C4-2B (cell line): ENCODE measurements at regions not wholly inside any gene's neighbourhood (a gene's known extent, or its start where the extent isn't known, plus 50 kb on each side); places are given as distances from the start of the nearest gene placed in this dataset.

ENCODE experiments used
- ZFX ChIP-seq: fragments of 450-650 bp; IDR thresholded peaks from 2 replicates; pipeline ENCODE4 v1.6.1; 2017
- TF ChIP-seq, protein P1 (sequence below): fragments of 450-650 bp; conservative IDR thresholded peaks from 2 replicates; pipeline ENCODE4 v1.5.1; 2017; ENCODE audit warnings: mild to moderate bottlenecking

DNA sequence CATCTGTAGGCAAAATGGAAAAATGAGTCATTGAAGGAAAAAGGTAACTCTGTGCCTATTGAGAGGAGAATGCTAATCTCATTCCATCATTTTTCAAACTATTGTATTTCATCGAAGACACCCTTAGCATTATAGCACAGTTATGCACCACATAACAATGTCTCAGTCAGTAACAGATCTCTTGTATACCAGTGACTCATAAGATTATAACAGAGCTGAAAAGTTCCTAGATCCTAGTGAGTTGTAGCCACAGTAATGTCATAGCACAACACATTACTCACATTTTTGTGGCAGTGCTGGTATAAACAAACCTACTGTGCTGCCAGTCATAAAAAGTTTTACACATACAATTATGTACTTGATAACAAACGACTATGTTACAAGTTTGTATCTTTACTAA, 1077.6 kb downstream of the DIAPH3 start:
- TF ChIP-seq, protein P1, sequence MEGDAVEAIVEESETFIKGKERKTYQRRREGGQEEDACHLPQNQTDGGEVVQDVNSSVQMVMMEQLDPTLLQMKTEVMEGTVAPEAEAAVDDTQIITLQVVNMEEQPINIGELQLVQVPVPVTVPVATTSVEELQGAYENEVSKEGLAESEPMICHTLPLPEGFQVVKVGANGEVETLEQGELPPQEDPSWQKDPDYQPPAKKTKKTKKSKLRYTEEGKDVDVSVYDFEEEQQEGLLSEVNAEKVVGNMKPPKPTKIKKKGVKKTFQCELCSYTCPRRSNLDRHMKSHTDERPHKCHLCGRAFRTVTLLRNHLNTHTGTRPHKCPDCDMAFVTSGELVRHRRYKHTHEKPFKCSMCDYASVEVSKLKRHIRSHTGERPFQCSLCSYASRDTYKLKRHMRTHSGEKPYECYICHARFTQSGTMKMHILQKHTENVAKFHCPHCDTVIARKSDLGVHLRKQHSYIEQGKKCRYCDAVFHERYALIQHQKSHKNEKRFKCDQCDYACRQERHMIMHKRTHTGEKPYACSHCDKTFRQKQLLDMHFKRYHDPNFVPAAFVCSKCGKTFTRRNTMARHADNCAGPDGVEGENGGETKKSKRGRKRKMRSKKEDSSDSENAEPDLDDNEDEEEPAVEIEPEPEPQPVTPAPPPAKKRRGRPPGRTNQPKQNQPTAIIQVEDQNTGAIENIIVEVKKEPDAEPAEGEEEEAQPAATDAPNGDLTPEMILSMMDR: no peak
- TF ChIP-seq ZFX: no peak
